GM19023 (cell line): ENCODE measurements at regions not wholly inside any gene's neighbourhood (a gene's known extent, or its start where the extent isn't known, plus 50 kb on each side); places are given as distances from the start of the nearest gene placed in this dataset.

Experiments
- ATAC-seq: cut with Tn5 transposase; IDR thresholded peaks from one replicate; pipeline ENCODE4 v1.9.1; 2021; ENCODE audit warnings: mild to moderate bottlenecking, moderate library complexity; ENCODE audit not compliant: unreplicated experiment

- no peak for ATAC-seq
These were observed 61.6 kb upstream of the GYPA start for GRCh38 chr4:144202081-144202480.

DNA sequence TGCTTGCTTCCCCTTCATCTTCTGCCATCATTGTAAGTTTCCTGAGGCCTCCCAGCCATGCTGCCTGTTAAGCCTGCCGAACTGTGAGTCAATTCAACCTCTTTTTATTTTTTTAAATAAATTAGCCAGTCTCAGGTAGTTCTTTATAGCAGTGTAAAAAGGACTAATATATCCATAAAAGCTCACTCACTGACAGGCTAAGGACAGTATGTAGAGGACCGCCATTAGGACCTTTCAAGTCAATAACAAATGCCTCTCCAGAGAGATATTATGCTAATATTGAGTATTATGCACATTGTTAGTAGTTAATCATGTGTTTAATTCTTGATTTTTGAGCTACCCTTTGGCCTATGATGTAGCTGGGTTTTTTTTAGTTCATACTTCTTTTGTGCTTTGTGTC, 62.6 kb upstream of the GYPA start:
- no peak for ATAC-seq

- no peak for ATAC-seq
These were observed 63.9 kb upstream of the GYPA start for GRCh38 chr4:144204431-144204830.

GRCh38 chr4:144206711-144207110, 66.2 kb upstream of the GYPA start:
- no peak for ATAC-seq

- no peak for ATAC-seq
These were observed 67.6 kb upstream of the GYPA start for GRCh38 chr4:144208074-144208473.

DNA sequence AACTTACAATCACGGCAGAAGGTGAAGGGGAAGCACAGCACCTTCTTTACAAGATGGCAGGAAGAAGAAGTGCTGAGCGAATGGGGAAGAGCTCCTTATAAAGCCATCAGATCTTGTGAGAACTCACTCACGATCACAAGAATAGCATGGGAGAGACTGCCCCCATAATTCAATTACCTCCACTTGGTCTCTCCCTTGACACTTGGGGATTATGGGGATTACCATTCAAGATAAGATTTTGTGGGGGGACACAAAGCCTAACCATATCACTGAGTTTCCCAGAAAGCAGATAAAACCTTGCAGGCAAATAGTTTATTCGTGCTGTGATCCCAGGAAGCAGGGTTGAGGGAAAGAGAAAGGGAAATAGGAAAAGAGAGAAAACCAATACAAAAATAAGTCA, 69.0 kb upstream of the GYPA start:
- no peak for ATAC-seq

- no peak for ATAC-seq
These were observed 72.9 kb upstream of the GYPA start for GRCh38 chr4:144213371-144213770.

- no peak for ATAC-seq
These were observed 82.6 kb upstream of the GYPA start for GRCh38 chr4:144223149-144223548.

GRCh38 chr4:144223661-144224060, 83.1 kb upstream of the GYPA start:
- ATAC-seq = no peak

GRCh38 chr4:144259285-144259684, 118.8 kb upstream of the GYPA start:
- no peak for ATAC-seq

DNA sequence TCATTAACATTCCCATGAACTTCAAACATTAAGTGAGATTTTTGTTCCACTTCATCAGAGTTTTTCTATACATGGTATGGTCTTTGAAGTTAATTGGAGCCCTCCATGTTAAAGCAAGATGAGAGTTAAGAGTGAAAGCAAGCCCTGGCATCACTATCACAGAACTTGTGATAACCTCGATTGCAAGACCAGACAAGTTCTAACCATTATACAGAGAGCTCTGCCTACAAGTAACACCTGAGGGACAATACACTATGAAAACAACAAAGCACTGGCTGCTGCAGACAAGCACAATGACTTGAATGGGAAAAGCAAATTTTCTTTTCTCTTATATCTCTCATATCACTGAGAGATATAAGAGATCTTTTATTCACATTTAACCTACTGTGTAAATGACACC, 126.6 kb upstream of the GYPA start:
- ATAC-seq = no peak

GRCh38 chr4:144280688-144281087, 140.2 kb upstream of the GYPA start:
- no peak for ATAC-seq

DNA sequence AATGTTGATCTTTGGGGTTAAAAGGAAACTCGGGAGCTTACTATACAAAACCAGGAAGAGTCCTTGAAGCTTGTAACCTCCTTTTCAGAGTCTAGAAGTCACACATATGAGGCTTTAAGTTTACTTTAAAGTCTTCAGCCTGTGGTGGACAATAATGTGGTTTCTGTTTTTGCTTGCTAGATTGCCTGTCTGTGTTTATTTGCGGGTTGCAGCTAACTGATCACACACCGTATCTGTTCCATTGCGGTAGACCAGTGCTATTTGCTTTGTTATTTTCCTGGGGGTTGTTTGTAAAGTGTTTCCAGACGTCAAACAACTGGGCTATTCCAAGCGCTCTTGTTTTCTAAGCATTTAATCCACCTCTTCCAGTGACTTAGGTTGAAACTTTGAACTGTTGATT, 143.0 kb upstream of the GYPA start:
- ATAC-seq = no peak

GRCh38 chr4:144284026-144284425, 143.5 kb upstream of the GYPA start:
- no peak for ATAC-seq

- peak; percentile 84 for ATAC-seq
These were observed 147.7 kb upstream of the GYPA start for GRCh38 chr4:144288011-144288903.

- no peak for ATAC-seq
These were observed 149.3 kb upstream of the GYPA start for GRCh38 chr4:144289667-144290428.

GRCh38 chr4:144291164-144291563, 150.6 kb upstream of the GYPA start:
- ATAC-seq = no peak

- ATAC-seq = no peak
These were observed 153.7 kb upstream of the GYPA start for GRCh38 chr4:144294211-144294610.

DNA sequence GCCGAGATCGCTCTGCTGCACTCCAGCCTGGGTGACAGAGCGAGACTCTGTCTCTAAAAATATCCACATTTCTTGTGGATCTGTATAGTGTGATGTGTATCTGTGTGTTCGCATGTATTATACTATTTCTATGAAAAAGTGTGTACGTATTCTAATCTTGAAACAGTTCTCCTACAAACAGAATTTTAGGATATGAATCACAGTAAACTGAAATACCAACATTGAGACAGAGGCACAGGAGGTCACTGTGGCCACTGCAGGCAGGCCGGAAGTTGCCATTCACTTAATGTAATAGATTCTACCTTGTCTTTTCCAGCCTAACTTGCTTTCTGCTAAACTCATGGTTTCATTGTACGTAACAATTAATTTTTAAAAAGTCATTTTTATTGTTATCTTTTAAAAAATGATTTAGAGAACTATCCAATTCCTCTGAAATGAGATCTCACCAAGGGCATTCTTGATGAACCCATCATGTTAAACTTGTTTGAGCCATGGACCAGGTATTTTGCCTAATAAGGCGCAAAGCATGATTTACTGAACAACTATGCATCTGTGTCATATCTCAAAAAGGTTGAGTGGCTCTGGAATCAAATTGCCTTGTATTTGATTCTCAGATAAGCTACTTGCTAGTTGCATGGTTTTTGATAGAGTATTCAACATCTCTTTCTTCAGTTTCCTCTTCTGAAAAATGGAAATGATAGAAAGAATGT, 154.9 kb upstream of the GYPA start:
- no peak for ATAC-seq

DNA sequence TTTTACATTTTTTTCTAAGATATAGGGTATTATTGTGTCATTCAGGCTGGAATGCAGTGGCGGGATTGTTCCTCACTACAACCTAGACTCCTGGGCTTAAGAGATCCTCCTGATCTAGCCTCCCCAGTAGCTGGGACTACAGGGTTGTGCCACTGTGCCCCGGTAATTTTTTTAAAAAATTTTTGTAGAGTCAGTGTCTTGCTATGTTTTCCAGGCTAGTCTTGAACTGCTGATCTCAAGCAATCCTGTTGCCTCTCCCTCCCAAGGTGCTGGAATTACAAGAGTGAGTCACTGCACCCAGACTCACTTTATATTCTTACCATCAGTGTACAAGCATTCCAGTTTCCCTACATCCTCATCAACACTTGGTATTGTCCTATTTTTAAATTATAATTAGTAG, 156.4 kb upstream of the GYPA start:
- no peak for ATAC-seq

GRCh38 chr4:144298519-144298918, 158.0 kb upstream of the GYPA start:
- ATAC-seq = no peak

- no peak for ATAC-seq
These were observed 160.1 kb upstream of the GYPA start for GRCh38 chr4:144300616-144301015.
